GM21423 (cell line): ENCODE measurements at regions not wholly inside any gene's neighbourhood (a gene's known extent, or its start where the extent isn't known, plus 50 kb on each side); places are given as distances from the start of the nearest gene placed in this dataset.
"Not testable (repeated sequence)": the region's sequence is repeated elsewhere in the genome, so short reads cannot be mapped to it uniquely, and the experiment has no call there.

Experiments used
- ATAC-seq: cut with Tn5 transposase; IDR thresholded peaks from one replicate; pipeline ENCODE4 v1.9.1; 2021; ENCODE audit warnings: mild to moderate bottlenecking, moderate library complexity; ENCODE audit not compliant: unreplicated experiment

- no peak for ATAC-seq
Observed at GRCh38 chr7:142637240-142637639, 112.0 kb upstream of the PRSS1 start.

- ATAC-seq: no peak
Observed at GRCh38 chr7:142636751-142637150, 112.5 kb upstream of the PRSS1 start.

- ATAC-seq: not testable (repeated sequence)
Observed at GRCh38 chr7:142636107-142636506, 113.2 kb upstream of the PRSS1 start.

- peak; percentile 96 for ATAC-seq
Observed at GRCh38 chr7:142632271-142633134, 116.8 kb upstream of the PRSS1 start.

GRCh38 chr7:142629588-142630260 lies 119.5 kb upstream of the PRSS1 start:
- ATAC-seq: no peak

- ATAC-seq: no peak
Observed at GRCh38 chr7:142628945-142629344, 120.3 kb upstream of the PRSS1 start.

GRCh38 chr7:142627223-142627622 lies 122.0 kb upstream of the PRSS1 start:
- not testable (repeated sequence) for ATAC-seq

GRCh38 chr7:142626420-142627035 lies 122.7 kb upstream of the PRSS1 start:
- ATAC-seq: peak; percentile 72

GRCh38 chr7:142625216-142625615 lies 124.1 kb upstream of the PRSS1 start:
- not testable (repeated sequence) for ATAC-seq

- no peak for ATAC-seq
Observed at GRCh38 chr7:142620402-142620801, 128.9 kb upstream of the PRSS1 start.

GRCh38 chr7:142618655-142619351 lies 130.5 kb upstream of the PRSS1 start:
- ATAC-seq: no peak

GRCh38 chr7:142616842-142617241 lies 132.4 kb upstream of the PRSS1 start:
- ATAC-seq: no peak

GRCh38 chr7:142616121-142616643 lies 133.1 kb upstream of the PRSS1 start:
- ATAC-seq: no peak

- ATAC-seq: no peak
Observed at GRCh38 chr7:142615508-142615907, 133.8 kb upstream of the PRSS1 start.

- no peak for ATAC-seq
Observed at GRCh38 chr7:142614116-142614515, 135.2 kb upstream of the PRSS1 start.

- ATAC-seq: no peak
Observed at GRCh38 chr7:142612237-142612881, 136.9 kb upstream of the PRSS1 start.

GRCh38 chr7:142611566-142612236 lies 137.6 kb upstream of the PRSS1 start:
- no peak for ATAC-seq

GRCh38 chr7:142608630-142609428 lies 140.4 kb upstream of the PRSS1 start:
- no peak for ATAC-seq

GRCh38 chr7:142607351-142607750 lies 141.9 kb upstream of the PRSS1 start:
- ATAC-seq: no peak
